Spleen (tissue), 11 donors: ENCODE measurements at regions not wholly inside any gene's neighbourhood (a gene's known extent, or its start where the extent isn't known, plus 50 kb on each side); places are given as distances from the start of the nearest gene placed in this dataset.

Experiments used
- DNase-seq: peaks from one replicate; pipeline ENCODE4 v3.0.0-alpha.2; 2020
- H3K27ac ChIP-seq, 8 donors: fragments of 200-600 bp; sonication (generic) in 7 of 8; 1 replicate in 4 of 8; 2 replicates in 4 of 8; pipeline versions ENCODE4 v1.5.0 to v1.8.0; 2016 to 2021; ENCODE audit warnings: inconsistent platforms in 4 of 8, mild to moderate bottlenecking in 4 of 8, moderate library complexity in 1 of 8
- H3K27me3 ChIP-seq, 7 donors: fragments of 200-600 bp; sonication (generic) in 6 of 7; replicated peaks in 1 of 7; 1 replicate in 4 of 7; 2 replicates in 3 of 7; pipeline versions ENCODE4 v1.5.0 to v1.8.0; 2016 to 2021; ENCODE audit warnings: inconsistent platforms in 3 of 7, mild to moderate bottlenecking in 1 of 7
- H3K36me3 ChIP-seq, 6 donors: fragments of 200-600 bp; sonication (generic) in 5 of 6; 1 replicate in 4 of 6; 2 replicates in 2 of 6; pipeline versions ENCODE4 v1.5.0 to v1.8.0; 2016 to 2021; ENCODE audit warnings: inconsistent platforms in 2 of 6
- H3K4me1 ChIP-seq, 6 donors: fragments of 200-600 bp; sonication (generic) in 5 of 6; 1 replicate in 3 of 6; 2 replicates in 3 of 6; pipeline versions ENCODE4 v1.5.0 to v1.8.0; 2016 to 2021; ENCODE audit warnings: inconsistent platforms in 3 of 6
- H3K4me3 ChIP-seq, 8 donors: fragments of 200-600 bp; sonication (generic) in 7 of 8; 1 replicate in 4 of 8; 2 replicates in 4 of 8; pipeline versions ENCODE4 v1.5.0 to v1.8.0; 2016 to 2021; ENCODE audit warnings: inconsistent platforms in 4 of 8, mild to moderate bottlenecking in 4 of 8, moderate library complexity in 2 of 8
- H3K9me3 ChIP-seq, 8 donors: fragments of 200-600 bp; sonication (generic) in 7 of 8; 1 replicate in 4 of 8; 2 replicates in 4 of 8; pipeline versions ENCODE4 v1.5.0 to v1.8.0; 2016 to 2021; ENCODE audit warnings: inconsistent platforms in 4 of 8
- CTCF ChIP-seq, 11 experiments: fragments of 200-600 bp in 7 of 11; fragments of 450-650 bp in 4 of 11; sonication (generic) in 4 of 11; IDR thresholded peaks in 8 of 11; conservative IDR thresholded peaks in 3 of 11; 1 replicate in 7 of 11; 2 replicates in 4 of 11; pipeline versions ENCODE4 v1.4.0 to v1.8.0; 2016 to 2021; ENCODE audit warnings: antibody characterized with exemption in 11 of 11, inconsistent platforms in 4 of 11, mild to moderate bottlenecking in 1 of 11
- POLR2A ChIP-seq, 3 donors: fragments of 450-650 bp; IDR thresholded peaks; one replicate each; pipeline ENCODE4 v1.5.1; 2017; ENCODE audit warnings: antibody characterized with exemption in 3 of 3, mild to moderate bottlenecking in 1 of 3
- POLR2AphosphoS5 ChIP-seq, 3 donors: sonication (generic); formaldehyde crosslinking; IDR thresholded peaks; one replicate each; pipeline ENCODE4 v1.5.1; 2017; ENCODE audit warnings: antibody characterized with exemption in 3 of 3
- WGBS, 5 donors: extraction: QIAGEN DNeasy Blood & Tissue Kit in 3 of 5; methylation state at CpG; one replicate each; pipeline versions ENCODE4 v1.1.5 to v1.1.7; 2013 to 2018; 5-methylcytosine and 5-hydroxymethylcytosine counted together
- intact Hi-C: fragments of 100-400 bp; cut with DNase I; formaldehyde crosslinking; loops from one replicate; pipeline ENCODE4 v1.15.0; 2023; ENCODE audit warnings: low total_unique reads
- donor health status: healthy with polysubstance abuse.
- donor health status: DM: no; HTN: no; CAD: no; lungs with moderate emphysema.
- donor health status: DM: no; HTN: no; CAD: no.
- donor health status: Bipolar disorder and iron deficiency.
- donor health status: healthy.
- donor health status: DM: no; HTN: no; CAD: no.
- donor health status: DM: yes; HTN: yes; CAD: no.

DNA sequence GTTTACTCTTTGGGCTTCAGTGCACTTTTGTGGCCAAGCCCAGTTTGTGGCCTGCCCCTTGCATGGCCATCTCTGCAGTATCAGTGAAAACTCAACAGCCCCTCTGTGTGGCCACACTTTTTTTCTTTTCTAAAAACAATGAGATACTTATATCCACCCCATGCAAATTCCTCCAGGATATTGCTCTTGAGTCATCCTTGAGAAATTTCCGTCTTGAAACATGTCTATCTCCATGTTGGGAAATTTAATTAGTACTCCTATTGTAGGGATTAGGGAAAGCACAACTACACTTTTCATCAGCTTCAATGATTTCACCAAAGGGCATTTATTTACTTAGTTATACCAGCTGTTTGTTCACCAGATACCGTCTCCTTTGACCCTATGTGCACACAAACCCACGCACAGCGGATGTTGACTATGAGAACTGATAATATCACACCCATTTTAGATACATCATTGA lies 993.1 kb downstream of the TSN start:
- intact Hi-C loops = no loop called here
- H3K9me3 ChIP-seq = no peaks in the 10 kb centered on the region
- no peaks in the 10 kb centered on the region for H3K36me3 ChIP-seq
- H3K27me3 ChIP-seq = no peaks in the 10 kb centered on the region
- TF ChIP-seq CTCF (IDR thresholded peaks at IDR 0.05 in 8 of 11, conservative IDR thresholded peaks at IDR 0.05 in 3 of 11) (no peak), POLR2A (IDR thresholded peaks at IDR 0.05) (no peak), POLR2AphosphoS5 (IDR thresholded peaks at IDR 0.05) (no peak)
- peaks cover 0 to under 1% (median 0%) of the 10 kb centered on the region in 6 donors for H3K4me1 ChIP-seq
- H3K4me3 ChIP-seq = no peak overlapping the region
- 71 to 87% (median 78%) methylated on average over 4 of the region's 4 CpGs for WGBS, 5 donors
- no peak for DNase-seq
- no peak overlapping the region for H3K27ac ChIP-seq

- Histone ChIP-seq H3K36me3 (no peaks in the 10 kb centered on the region), H3K9me3 (no peaks in the 10 kb centered on the region), H3K4me3 (no peak overlapping the region), H3K27me3 (no peaks in the 10 kb centered on the region), H3K4me1 (peaks cover 0 to 6% (median 0%) of the 10 kb centered on the region in 6 donors), H3K27ac (no peak overlapping the region)
- DNase-seq = no peak
- intact Hi-C loops = no loop called here
- TF ChIP-seq CTCF (IDR thresholded peaks at IDR 0.05 in 8 of 11, conservative IDR thresholded peaks at IDR 0.05 in 3 of 11) (no peak), POLR2AphosphoS5 (IDR thresholded peaks at IDR 0.05) (no peak), POLR2A (IDR thresholded peaks at IDR 0.05) (no peak)
- 31 to 68% (median 35%) methylated on average over 1 of the region's 1 CpG for WGBS, 5 donors
Observed at GRCh38 chr2:122749405-122749804, 994.0 kb downstream of the TSN start.

DNA sequence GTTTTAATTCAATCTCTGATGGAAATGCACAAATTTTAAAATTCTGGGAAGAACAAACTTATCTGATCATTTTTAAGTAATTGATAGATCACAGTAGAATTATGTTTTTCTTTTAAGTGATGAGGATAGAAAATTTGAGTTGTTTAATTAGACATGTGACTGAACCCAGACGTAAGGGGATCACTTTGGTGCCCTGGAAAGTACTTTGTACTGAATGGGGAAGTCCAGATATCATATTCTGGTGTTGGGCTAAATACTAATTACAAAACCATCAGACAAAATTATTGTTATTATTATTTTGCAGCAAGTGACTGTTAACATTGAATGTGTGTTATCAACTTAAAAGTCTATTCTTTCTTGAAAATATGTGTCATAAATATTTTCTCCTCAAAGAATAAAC lies 994.6 kb downstream of the TSN start:
- H3K27me3 ChIP-seq = no peaks in the 10 kb centered on the region
- H3K4me1 ChIP-seq = peaks cover 0 to 13% (median 0%) of the 10 kb centered on the region in 6 donors
- intact Hi-C loops = no loop called here
- H3K36me3 ChIP-seq = no peaks in the 10 kb centered on the region
- no peaks in the 10 kb centered on the region for H3K9me3 ChIP-seq
- H3K27ac ChIP-seq = no peak overlapping the region
- DNase-seq = no peak
- no peak overlapping the region for H3K4me3 ChIP-seq
- WGBS, 5 donors = 63 to 79% (median 73%) methylated on average over 1 of the region's 1 CpG
- TF ChIP-seq POLR2A (IDR thresholded peaks at IDR 0.05) (no peak), POLR2AphosphoS5 (IDR thresholded peaks at IDR 0.05) (no peak), CTCF (IDR thresholded peaks at IDR 0.05 in 8 of 11, conservative IDR thresholded peaks at IDR 0.05 in 3 of 11) (no peak)

DNA sequence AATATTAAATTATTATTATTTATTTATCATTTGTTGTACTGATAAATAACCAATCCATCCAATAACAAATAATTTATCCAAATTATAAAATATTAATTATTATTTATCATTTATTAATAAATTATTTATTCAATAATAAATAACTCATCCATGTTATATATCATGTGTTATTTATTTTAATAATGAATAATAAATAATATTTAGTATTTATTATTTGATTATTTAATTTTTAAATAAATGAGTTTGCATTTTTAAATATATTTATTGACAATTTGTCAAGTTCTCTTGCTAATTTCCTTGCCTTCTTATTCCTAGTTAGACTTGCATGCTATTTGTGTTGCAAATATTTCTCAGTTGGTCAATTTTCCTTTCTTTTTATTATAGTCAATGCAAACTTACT lies 995.4 kb downstream of the TSN start:
- Histone ChIP-seq H3K9me3 (no peaks in the 10 kb centered on the region), H3K27me3 (no peaks in the 10 kb centered on the region), H3K27ac (no peak overlapping the region), H3K36me3 (no peaks in the 10 kb centered on the region), H3K4me1 (peaks cover 0 to 15% (median 0%) of the 10 kb centered on the region in 6 donors), H3K4me3 (no peak overlapping the region)
- TF ChIP-seq CTCF (IDR thresholded peaks at IDR 0.05 in 8 of 11, conservative IDR thresholded peaks at IDR 0.05 in 3 of 11) = no peak
- TF ChIP-seq POLR2AphosphoS5 (IDR thresholded peaks at IDR 0.05) = no peak
- intact Hi-C loops = no loop called here
- DNase-seq = no peak
